ENCODE measurements at regions not wholly inside any gene's neighbourhood (a gene's known extent, or its start where the extent isn't known, plus 50 kb on each side); places are given as distances from the start of the nearest gene placed in this dataset.

DNA sequence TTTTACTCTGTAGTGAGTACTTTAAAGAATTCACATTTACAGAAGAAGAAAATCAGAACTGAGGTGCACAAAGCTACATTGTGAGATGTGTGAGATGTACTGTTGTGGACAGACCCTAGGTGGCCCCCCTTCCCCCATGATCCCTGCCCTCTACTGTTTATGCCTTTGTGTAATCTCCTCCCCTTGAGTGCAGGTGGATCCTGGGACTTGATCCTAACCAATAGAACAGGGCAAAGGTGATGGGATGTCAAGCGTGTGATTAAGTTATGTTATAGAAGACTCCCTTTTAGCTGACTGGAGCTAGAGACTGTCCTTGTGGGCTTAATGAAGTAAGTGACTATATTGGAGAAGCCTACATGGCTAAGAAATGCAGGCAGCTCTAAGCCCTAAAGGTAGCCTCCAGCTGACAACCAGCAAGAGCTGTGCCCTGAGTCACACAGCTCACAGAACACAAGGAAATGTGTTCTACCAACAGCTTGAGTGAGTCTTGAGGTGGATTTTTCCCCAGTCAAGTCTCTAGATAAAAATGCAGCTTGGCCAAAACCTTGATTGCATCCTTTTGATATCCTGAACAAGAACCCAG lies 225.2 kb upstream of the LEF1 start:
- no peaks in the 10 kb centered on the region for H3K4me1 ChIP-seq (ENCODE audit: control insufficient read depth, extremely low read depth, insufficient read depth, low read length)
- H3K9ac ChIP-seq (replicated peaks; ENCODE audit: extremely low read depth, insufficient read depth, low read length), result no peak overlapping the region
- CTCF ChIA-PET, result no interaction called here
- FAIRE-seq, result no peak
- BruUV-seq (replicated peaks), result no TSS peak
- no peak overlapping the region for H3K4me3 ChIP-seq (replicated peaks in 1 of 3; ENCODE audit: insufficient read depth in 1 of 3, low read depth in 1 of 3, low read length in 3 of 3)
- TF ChIP-seq JUN (IDR thresholded peaks at IDR 0.05; ENCODE audit: borderline replicate concordance, insufficient read depth, insufficient read length, low read depth), result no peak
- no peak for TF ChIP-seq FOS (IDR thresholded peaks at IDR 0.05; ENCODE audit: borderline replicate concordance, insufficient read depth, low read length)
- TF ChIP-seq, protein P1, sequence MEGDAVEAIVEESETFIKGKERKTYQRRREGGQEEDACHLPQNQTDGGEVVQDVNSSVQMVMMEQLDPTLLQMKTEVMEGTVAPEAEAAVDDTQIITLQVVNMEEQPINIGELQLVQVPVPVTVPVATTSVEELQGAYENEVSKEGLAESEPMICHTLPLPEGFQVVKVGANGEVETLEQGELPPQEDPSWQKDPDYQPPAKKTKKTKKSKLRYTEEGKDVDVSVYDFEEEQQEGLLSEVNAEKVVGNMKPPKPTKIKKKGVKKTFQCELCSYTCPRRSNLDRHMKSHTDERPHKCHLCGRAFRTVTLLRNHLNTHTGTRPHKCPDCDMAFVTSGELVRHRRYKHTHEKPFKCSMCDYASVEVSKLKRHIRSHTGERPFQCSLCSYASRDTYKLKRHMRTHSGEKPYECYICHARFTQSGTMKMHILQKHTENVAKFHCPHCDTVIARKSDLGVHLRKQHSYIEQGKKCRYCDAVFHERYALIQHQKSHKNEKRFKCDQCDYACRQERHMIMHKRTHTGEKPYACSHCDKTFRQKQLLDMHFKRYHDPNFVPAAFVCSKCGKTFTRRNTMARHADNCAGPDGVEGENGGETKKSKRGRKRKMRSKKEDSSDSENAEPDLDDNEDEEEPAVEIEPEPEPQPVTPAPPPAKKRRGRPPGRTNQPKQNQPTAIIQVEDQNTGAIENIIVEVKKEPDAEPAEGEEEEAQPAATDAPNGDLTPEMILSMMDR (IDR thresholded peaks at IDR 0.05; ENCODE audit: extremely low read depth in 1 of 2, insufficient read depth in 1 of 2, low read depth in 1 of 2, low read length in 2 of 2), result no peak
- no peak for TF ChIP-seq POLR2AphosphoS5 (IDR thresholded peaks at IDR 0.05; ENCODE audit: insufficient read depth, low read depth, low read length)
- no peak for TF ChIP-seq POLR2A (IDR thresholded peaks at IDR 0.05; ENCODE audit: low read depth, low read length)
- no peak for TF ChIP-seq MAX (IDR thresholded peaks at IDR 0.05; ENCODE audit: insufficient read depth, insufficient read length)
- TF ChIP-seq EZH2 (IDR thresholded peaks at IDR 0.05; ENCODE audit: borderline replicate concordance, low read depth, low read length, severe bottlenecking), result no peak
- no peak for TF ChIP-seq GATA2 (IDR thresholded peaks at IDR 0.05; ENCODE audit: insufficient read depth, insufficient read length, low read depth, low read length)
- TF ChIP-seq MYC (IDR thresholded peaks at IDR 0.05; ENCODE audit: low read depth, low read length), result no peak
- no peak overlapping the region for H3K4me2 ChIP-seq (ENCODE audit: insufficient read depth, low read length)
- no peaks in the 10 kb centered on the region for H4K20me1 ChIP-seq (replicated peaks; ENCODE audit: control insufficient read depth, extremely low read depth, insufficient read depth, low read length)
- H3K36me3 ChIP-seq (ENCODE audit: control insufficient read depth in 2 of 2, extremely low read depth in 1 of 2, insufficient read depth in 2 of 2, low read length in 2 of 2), result no peaks in the 10 kb centered on the region
- POLR2A ChIA-PET, result no interaction called here
- DNase-seq (ENCODE audit: low read depth, low spot score), result no peak
- H3K9me1 ChIP-seq (replicated peaks; ENCODE audit: control insufficient read depth, extremely low read depth, insufficient read depth, low read length), result no peaks in the 10 kb centered on the region
- no peaks in the 10 kb centered on the region for H3K27me3 ChIP-seq (ENCODE audit: control insufficient read depth in 2 of 2, insufficient read depth in 2 of 2, low read length in 2 of 2)
- H2AFZ ChIP-seq (ENCODE audit: low read depth, low read length), result no peak overlapping the region
- no peaks in the 10 kb centered on the region for H3K9me3 ChIP-seq (replicated peaks; ENCODE audit: control insufficient read depth, insufficient read depth, low read length)
- intact Hi-C loops (cut with micrococcal nuclease), result no loop called here
- dilution Hi-C loops (cut with MboI; ENCODE audit: extremely low pct_ligation_motif_present, low sequenced_read_pairs), result no loop called here
- no peak overlapping the region for H3K27ac ChIP-seq (ENCODE audit: insufficient read depth, low read depth, low read length)
- H3K79me2 ChIP-seq (ENCODE audit: control insufficient read depth, insufficient read depth, low read length), result no peaks in the 10 kb centered on the region

Data from endothelial cell of umbilical vein (primary cell).